GM21381 (cell line): ENCODE measurements at regions not wholly inside any gene's neighbourhood (a gene's known extent, or its start where the extent isn't known, plus 50 kb on each side); places are given as distances from the start of the nearest gene placed in this dataset.
"Not testable (repeated sequence)": the region's sequence is repeated elsewhere in the genome, so short reads cannot be mapped to it uniquely, and the experiment has no call there.

ENCODE experiments used
- ATAC-seq: cut with Tn5 transposase; IDR thresholded peaks from one replicate; pipeline ENCODE4 v1.9.1; 2021; ENCODE audit warnings: mild to moderate bottlenecking, moderate library complexity; ENCODE audit not compliant: unreplicated experiment

GRCh38 chr3:195999176-195999575 lies 82.7 kb downstream of the TFRC start:
- ATAC-seq: not testable (repeated sequence)

GRCh38 chr3:195996314-195996713 lies 85.6 kb downstream of the TFRC start:
- not testable (repeated sequence) for ATAC-seq

DNA sequence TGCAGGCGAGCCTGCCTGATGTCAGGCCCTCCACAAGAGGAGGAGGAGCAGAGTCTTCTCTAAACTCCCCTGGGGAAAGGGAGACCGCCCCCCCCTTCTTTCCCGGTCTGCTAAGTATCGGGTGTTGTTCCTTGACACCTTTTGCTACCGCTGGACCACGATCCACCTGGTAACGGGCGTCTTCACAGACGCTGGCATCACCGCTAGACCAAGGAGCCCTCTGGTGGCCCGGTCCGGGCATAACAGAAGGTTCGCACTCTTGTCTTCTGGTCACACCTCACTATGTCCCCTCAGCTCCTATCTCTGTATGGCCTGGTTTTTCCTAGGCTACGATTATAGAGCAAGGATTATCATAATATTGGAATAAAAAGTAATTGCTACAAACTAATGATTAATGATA lies 86.0 kb upstream of the TNK2 start:
- ATAC-seq: not testable (repeated sequence)

DNA sequence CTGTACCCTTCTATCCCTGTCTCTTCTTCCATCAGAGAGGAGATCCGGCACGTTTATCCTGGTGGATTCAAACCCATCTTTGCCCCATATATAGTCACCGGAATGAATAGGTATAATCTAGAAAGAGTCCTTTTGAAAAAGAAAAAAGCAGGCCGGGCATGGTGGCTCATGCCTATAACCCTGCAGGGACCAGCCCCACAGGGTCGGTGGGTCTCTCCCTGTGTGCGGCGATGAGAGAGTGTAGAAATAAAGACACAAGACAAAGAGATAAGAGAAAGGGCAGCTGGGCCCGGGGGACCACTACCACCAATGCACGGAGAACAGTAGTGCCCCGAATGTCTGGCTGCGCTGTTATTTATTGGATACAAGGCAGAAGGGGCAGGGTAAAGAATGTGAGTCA lies 85.3 kb upstream of the TNK2 start:
- not testable (repeated sequence) for ATAC-seq

DNA sequence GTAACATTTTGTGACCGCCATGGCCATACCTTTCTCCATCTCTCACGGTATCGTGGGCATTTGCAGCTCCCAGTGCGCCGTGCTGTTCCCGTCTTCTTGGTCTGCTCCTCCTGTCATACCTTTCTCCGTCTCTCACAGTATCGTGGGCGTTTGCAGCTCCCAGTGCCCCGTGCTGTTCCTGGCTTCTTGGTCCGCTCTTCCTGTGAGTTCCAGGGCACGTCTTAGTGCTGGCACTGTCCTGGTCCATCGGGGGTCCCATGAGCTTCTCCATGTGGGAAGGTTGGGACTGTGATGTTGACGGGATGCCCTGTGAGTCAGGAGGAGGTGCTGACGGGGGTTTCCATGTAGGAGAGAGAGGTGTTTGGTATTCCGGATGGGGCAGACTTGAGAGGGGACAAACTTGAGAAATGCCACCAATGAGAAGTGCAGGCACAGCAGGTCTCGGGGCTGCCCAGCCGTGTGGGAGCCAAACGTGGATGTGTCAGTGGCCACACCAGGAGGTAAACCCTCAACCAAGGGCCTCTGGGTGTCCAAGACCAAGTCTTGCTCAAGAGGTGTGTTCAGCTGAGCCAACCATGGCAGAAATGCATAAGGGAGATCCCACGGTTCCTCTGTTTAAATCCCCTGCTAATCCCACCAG lies 84.7 kb upstream of the TNK2 start:
- ATAC-seq: not testable (repeated sequence)

DNA sequence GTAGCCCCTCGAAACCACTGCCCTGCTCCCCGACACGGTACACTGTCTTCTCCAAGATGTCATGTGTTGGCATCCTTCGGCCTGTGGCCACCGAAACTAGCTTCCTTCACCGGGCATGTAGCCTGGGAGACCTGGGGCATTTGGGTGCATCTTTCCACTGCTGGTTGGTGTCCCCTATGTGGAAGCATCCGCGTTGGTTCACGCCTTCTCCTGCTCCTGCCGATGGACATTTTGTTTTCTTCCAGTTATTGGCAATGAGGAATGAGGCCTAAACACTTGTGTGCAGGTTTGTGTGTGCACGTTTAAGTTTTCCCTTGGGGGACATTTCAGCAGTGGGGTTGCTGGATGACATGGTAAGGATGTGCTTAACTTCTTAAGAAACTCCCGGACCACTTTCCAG lies 83.6 kb upstream of the TNK2 start:
- ATAC-seq: not testable (repeated sequence)

DNA sequence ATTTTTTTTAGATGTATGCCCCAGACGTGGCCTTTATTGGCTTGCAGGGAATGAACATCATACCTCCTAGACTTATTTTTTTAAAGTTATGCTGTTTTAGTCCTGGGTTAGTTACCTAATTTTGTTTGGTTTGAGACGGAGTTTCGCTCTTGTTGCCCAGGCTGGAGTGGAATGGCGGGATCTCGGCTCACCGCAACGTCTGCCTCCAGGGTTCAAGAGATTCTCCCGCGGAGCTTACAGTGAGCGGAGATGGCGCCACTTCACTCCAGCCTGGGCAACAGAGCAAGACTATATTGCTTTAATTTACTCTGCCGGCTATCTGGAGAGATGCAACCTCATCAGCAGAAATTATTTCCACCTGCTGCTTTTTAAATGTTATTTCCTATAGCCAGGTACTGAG lies 82.9 kb upstream of the TNK2 start:
- ATAC-seq: not testable (repeated sequence)

DNA sequence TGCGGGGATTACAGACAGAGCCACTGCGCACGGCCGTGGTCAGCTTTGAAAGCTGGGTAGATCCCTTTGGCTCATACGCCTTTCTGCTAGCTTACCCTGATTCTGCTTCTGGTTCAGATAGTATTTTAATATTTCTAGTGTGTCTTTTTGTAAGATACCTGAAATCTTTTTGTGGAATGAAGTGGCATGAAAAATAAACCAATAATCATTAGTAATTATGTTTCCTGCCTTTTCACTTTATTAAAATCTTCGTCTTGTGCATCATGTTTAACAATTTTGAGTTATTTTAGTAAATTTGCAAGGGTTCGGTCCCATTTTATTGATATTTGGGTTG lies 82.5 kb upstream of the TNK2 start:
- not testable (repeated sequence) for ATAC-seq

GRCh38 chr3:195989921-195990840 lies 81.8 kb upstream of the TNK2 start:
- peak; percentile 89 for ATAC-seq

- peak; percentile 34 for ATAC-seq
Observed at GRCh38 chr3:195989197-195989920, 81.0 kb upstream of the TNK2 start.

DNA sequence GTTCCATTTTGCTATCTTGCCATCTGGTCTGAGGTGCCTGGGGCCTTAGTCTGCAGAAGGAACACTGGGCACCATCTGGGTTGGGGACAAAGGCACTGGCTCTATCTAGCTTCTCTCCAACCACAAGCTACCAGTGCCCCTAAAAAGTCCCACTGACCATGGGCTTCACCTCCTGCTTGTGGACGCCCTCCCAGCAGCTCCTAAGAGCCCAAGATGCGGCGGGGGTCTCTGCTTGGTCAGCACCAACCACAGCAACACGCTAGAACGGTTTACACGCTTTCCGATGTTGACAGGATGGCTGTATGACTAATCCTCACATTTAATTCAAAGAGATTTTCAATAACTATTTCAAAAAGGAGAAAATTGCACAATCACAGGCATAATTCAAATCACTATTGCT lies 80.4 kb upstream of the TNK2 start:
- ATAC-seq: not testable (repeated sequence)

- ATAC-seq: not testable (repeated sequence)
Observed at GRCh38 chr3:195987001-195987400, 78.7 kb upstream of the TNK2 start.

DNA sequence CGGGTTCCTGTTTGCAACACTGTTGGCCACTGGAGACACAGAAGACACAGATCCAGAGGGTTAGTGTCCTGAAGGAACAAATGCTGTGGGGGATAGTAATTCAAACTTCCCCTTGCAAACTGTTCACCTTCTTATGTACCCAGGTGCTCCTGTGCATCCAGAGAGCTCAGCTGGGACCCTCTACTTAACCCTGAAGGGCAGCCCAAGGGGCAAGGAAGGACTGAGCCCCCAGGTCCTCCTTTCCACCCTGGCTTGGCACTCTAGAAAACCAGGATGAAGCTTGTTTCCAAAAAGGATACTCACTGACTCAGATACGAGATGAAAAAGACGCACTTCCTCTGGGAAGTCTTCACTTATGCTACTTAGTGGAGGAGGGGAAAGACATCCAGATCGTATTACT lies 78.2 kb upstream of the TNK2 start:
- ATAC-seq: not testable (repeated sequence)

- ATAC-seq: not testable (repeated sequence)
Observed at GRCh38 chr3:195985348-195985920, 77.1 kb upstream of the TNK2 start.

DNA sequence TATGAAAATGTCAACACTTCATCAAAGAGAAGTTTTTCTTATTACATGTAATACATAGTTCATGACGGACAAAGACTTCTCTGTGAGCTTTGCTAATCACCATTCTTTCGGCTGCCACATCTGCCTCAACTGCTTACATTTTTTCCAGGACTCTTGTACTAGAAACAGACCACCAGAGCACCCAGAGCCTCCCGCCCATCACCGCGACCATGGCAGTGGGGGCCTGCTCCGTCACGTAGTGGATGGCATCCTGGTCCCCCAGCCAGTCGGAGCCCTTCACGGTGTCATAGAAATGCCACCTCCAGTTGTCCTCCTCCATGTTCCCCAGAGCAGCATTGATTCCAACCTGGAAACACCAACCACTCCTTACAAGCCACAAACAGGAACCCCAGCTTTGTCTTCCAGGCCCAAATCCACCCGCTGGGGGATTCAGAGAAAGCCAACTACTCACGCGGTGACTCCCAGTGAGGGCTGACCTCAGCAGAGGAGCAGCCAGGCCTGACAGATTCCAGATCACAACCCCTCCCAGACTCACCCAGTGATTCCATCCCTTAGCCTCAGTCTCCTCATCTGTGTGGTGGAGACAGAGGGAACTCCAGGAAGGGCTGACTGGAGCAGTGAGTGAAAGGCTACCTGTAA lies 76.2 kb upstream of the TNK2 start:
- ATAC-seq: not testable (repeated sequence)

DNA sequence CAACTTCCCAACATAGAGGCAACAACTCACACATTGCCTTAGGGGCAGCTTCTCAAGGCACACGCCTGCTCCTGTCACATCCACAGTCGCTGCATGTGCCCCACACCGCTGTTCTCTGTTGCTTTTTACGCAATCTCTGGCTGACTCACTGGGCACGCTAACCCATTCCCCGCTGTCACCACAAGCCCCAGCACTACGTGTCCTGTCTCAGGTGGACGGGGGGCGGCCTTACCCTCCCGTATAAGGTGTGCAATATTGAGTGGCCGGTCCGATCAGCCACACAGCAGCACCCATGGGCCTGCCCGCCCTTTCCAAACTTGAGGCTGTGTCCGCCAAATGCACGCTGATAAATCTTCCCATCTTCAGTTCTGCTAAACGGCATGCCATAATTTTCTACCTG lies 75.5 kb upstream of the TNK2 start:
- not testable (repeated sequence) for ATAC-seq

DNA sequence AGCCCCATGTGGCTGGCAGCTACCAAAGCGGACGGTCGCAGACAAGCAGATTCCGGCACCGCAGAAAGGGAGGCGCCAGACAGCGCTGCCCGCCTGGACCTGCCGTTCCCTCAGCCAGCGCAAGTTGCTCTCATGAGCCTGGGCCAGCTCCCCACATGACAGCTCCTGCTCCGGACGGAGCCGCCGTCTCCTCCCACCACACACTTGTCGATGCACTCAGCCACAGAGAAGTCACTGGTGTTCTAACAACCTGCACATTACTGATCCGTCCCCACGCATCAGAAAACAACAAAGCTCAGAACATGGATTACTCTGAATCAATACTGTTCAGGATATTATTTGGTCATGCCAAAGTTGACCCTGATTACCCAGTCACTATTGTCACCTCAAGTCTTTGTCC lies 74.4 kb upstream of the TNK2 start:
- not testable (repeated sequence) for ATAC-seq

DNA sequence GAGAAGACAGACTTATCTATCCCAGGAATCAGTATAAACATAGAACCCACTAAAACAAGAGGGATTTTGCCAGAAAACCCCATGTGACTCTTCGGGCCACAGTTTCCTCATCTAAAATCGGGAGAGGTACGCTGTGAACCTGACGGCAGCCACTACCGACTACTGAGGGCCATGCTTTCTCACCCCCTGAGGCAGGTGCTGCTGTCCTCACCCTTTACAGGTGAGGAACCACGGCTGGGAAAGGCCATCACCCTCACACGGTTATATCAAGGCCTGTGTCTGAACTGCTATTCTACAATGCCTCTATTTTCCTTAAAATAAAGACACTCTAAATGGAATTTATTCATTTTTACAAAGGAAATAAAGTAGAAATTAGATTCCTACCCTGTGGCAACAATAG lies 73.4 kb upstream of the TNK2 start:
- not testable (repeated sequence) for ATAC-seq

GRCh38 chr3:195979877-195980276 lies 71.5 kb upstream of the TNK2 start:
- not testable (repeated sequence) for ATAC-seq

DNA sequence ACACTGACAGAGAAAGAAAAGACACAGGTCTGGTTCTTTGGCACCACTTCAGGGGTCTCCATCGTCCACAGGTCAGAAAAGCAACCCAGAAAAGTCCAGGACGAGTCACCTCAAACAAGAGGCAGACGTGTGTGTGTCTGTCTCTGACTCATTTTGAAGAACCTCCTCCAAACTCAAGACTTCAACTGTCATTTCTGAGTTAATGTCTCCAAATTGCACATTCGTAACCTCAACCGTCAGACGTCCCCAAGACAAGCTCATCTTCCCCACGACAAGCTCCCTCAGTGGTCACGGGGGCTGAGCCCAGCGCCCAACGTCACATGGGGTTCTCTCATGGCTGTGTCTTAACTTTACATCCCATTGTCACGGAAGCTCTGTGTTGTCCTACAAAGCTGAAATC lies 70.2 kb upstream of the TNK2 start:
- ATAC-seq: not testable (repeated sequence)

- ATAC-seq: not testable (repeated sequence)
Observed at GRCh38 chr3:195976876-195977275, 68.5 kb upstream of the TNK2 start.
